HUES6 (cell line): ENCODE measurements at regions not wholly inside any gene's neighbourhood (a gene's known extent, or its start where the extent isn't known, plus 50 kb on each side); places are given as distances from the start of the nearest gene placed in this dataset.
"Not testable (repeated sequence)": the region's sequence is repeated elsewhere in the genome, so short reads cannot be mapped to it uniquely, and the experiment has no call there.

Source experiments
- H3K27ac ChIP-seq: 2 replicates; pipeline ENCODE4 v1.7.0; 2013; ENCODE audit warnings: low read depth, mild to moderate bottlenecking, low read length, inconsistent platforms
- H3K27me3 ChIP-seq: 2 replicates; pipeline ENCODE4 v1.6.1; 2013; ENCODE audit warnings: low read length; ENCODE audit not compliant: control insufficient read depth, insufficient read depth
- H3K36me3 ChIP-seq: 2 replicates; pipeline ENCODE4 v1.6.1; 2013; ENCODE audit warnings: low read length; ENCODE audit not compliant: control insufficient read depth, insufficient read depth
- H3K4me1 ChIP-seq: 2 replicates; pipeline ENCODE4 v1.6.1; 2013; ENCODE audit warnings: low read length; ENCODE audit not compliant: control insufficient read depth, insufficient read depth
- H3K4me3 ChIP-seq: 2 replicates; pipeline ENCODE4 v1.5.1; 2013; ENCODE audit warnings: low read depth, low read length
- H3K9ac ChIP-seq: one replicate; pipeline ENCODE4 v1.6.1; 2013; ENCODE audit warnings: mild to moderate bottlenecking, low read length
- H3K9me3 ChIP-seq: 2 replicates; pipeline ENCODE4 v1.6.1; 2013; ENCODE audit warnings: low read depth, low read length; ENCODE audit not compliant: control insufficient read depth, insufficient read depth

DNA sequence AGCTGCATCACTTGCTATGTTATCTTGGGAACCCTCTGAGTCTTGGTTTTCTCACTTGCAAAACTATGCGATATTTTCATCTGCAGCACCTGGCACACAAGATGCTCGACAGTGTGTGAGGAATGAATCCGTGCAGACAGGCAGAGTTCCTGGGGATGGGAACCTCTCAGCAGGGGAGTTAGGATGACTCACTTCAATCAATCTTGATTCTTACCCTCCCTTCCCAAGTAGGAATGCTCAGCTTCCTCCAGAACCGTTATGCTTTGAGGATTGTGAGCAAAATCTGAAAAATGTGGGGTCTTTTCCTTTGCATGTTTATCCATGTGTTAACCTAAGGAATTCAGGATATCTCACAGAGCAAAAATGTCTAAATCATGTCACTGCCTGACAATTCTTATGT lies 68.9 kb upstream of the HNF1B start:
- Histone ChIP-seq H3K4me3 (no peak overlapping the region), H3K27ac (no peak overlapping the region), H3K9me3 (no peaks in the 10 kb centered on the region), H3K27me3 (no peaks in the 10 kb centered on the region), H3K9ac (no peak overlapping the region), H3K36me3 (no peaks in the 10 kb centered on the region), H3K4me1 (peaks cover 5% of the 10 kb centered on the region; the same call in 1 of the 2 replicates)

DNA sequence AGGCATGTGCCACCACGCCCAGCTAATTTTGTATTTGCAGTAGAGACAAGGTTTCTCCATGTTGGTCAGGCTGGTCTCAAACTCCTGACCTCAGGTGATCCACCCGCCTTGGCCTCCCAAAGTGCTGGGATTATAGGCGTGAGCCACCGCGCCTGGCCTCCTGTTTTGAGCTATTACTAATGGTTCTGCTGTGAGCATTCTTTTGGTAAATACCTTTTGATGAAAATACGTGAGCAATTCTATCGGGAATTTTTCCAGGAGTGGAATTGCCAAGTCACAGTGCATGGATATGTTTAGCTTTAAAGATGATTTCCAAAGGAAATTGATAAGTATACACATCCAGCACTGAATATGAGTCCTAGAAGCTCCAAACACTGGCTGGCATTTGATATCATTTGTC lies 64.0 kb upstream of the HNF1B start:
- H3K9me3 ChIP-seq, H3K36me3 ChIP-seq, H3K27me3 ChIP-seq, H3K27ac ChIP-seq, H3K9ac ChIP-seq, H3K4me3 ChIP-seq, H3K4me1 ChIP-seq: not testable (repeated sequence)

DNA sequence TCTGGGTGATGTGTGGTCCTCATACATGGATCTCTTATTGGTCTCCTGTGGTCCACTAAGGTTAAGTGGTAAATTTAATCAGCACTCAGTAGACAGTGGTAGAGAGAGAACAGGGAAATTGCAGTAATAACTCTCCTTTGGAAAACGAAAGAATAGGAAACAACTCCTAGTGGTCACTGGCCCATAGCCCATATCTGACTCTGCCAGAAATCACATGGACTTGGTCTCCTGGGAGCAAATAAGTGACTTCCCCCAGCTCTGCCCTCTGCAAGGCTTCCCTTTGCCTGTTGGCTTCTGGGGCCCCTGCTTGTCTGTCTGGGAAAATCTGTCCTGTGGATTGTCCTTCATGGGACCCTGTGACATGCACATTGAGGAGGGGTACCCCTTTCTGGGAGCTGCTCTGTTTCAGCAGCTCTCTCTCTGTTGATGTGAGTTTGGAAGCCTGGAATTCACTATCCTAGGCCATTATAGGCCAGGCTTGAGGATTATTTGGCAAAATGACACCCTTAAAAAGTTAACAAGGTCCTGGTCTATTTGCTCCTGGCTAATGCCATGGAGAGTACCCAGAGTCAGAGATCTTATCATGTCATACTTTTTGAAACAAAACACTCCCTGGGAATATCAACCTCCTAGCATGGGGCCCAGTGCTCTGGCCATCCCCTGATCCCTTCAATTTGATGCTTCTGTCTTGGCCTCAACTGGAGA lies 58.0 kb upstream of the HNF1B start:
- no peak overlapping the region for H3K27ac ChIP-seq
- no peak overlapping the region for H3K9ac ChIP-seq
- H3K4me1 ChIP-seq, result no peaks in the 10 kb centered on the region
- H3K27me3 ChIP-seq, result no peaks in the 10 kb centered on the region
- H3K9me3 ChIP-seq, result peaks cover 5% of the 10 kb centered on the region
- H3K36me3 ChIP-seq, result no peaks in the 10 kb centered on the region
- no peak overlapping the region for H3K4me3 ChIP-seq

DNA sequence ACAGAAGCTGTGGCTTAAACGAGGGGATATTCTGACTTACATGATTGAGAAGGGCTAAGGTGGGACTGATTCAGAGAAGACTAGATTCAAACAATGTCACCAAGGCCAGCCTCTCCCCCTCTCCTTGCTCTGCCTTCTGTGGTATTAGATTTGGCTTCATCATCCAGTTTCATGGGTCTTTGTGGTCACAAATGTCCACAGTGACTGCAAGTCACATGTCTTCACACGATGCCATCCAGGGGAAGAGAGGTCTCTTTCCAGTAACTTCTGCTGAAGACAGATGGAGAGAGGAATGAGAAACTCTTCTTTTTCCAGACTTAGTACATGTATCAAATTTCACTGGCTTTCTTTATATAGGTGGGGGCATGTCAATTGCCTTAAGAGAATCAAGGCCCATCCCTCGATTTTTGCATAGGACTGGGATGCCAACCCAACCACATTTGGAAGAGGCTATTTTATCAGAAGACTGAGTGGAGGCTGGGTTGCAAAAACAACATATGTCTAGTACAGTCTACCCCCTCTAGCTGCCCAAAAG lies 57.3 kb upstream of the HNF1B start:
- H3K4me3 ChIP-seq, result no peak overlapping the region
- no peaks in the 10 kb centered on the region for H3K27me3 ChIP-seq
- H3K9me3 ChIP-seq, result peaks cover 9% of the 10 kb centered on the region
- no peak overlapping the region for H3K9ac ChIP-seq
- no peaks in the 10 kb centered on the region for H3K36me3 ChIP-seq
- H3K27ac ChIP-seq, result no peak overlapping the region
- H3K4me1 ChIP-seq, result peaks cover 3% of the 10 kb centered on the region

- Histone ChIP-seq H3K9me3 (peaks cover 9% of the 10 kb centered on the region), H3K4me3 (no peak overlapping the region), H3K27ac (no peak overlapping the region), H3K27me3 (no peaks in the 10 kb centered on the region), H3K36me3 (no peaks in the 10 kb centered on the region), H3K9ac (no peak overlapping the region), H3K4me1 (peaks cover 5% of the 10 kb centered on the region)
Measured at GRCh38 chr17:37801171-37801570, 56.3 kb upstream of the HNF1B start.

DNA sequence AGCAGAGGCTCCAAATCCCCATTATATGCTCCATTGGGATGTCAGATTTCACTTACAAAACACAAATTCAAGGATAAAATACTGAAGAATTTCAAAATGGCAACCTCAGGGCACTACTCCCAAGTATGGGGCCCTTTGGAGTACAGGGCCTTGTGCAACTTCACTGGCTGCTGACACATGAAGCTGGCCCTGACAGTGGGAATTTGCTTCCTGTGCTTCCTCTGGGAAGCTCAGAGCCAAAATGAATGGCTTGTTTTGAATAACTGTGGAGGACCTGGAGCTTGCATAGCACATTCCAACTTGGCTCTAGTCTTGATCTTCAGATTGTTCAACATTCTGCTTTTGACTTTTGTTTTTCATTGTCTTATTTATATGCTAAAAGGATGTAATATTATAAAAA lies 52.3 kb upstream of the HNF1B start:
- peaks cover 5% of the 10 kb centered on the region for H3K4me1 ChIP-seq
- no peak overlapping the region for H3K27ac ChIP-seq
- no peak overlapping the region for H3K9ac ChIP-seq
- no peak overlapping the region for H3K4me3 ChIP-seq
- H3K36me3 ChIP-seq, result no peaks in the 10 kb centered on the region
- H3K9me3 ChIP-seq, result peaks cover 9% of the 10 kb centered on the region
- no peaks in the 10 kb centered on the region for H3K27me3 ChIP-seq

DNA sequence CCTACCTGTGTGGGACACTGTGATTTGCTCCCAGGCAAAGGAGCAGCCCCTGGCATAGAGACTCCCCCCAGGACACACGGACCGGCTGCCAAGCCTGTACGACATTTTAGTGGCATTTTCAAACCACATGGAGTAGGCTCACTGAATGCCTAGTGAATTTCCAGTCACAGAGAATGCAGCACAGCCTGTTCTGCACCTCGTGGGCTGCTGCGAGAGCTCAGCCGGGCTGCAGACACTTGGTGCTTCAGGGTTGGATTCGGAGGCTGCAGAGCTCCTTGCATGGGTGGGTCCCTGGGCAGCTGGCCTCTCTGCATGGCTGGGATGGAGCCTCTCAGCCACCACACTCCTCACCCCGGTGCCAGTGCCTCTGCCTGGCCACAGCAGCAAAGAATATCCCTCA lies 51.2 kb upstream of the HNF1B start:
- no peak overlapping the region for H3K27ac ChIP-seq
- no peaks in the 10 kb centered on the region for H3K27me3 ChIP-seq
- H3K4me3 ChIP-seq, result no peak overlapping the region
- peaks cover 5% of the 10 kb centered on the region for H3K4me1 ChIP-seq
- H3K36me3 ChIP-seq, result no peaks in the 10 kb centered on the region
- no peak overlapping the region for H3K9ac ChIP-seq
- peaks cover 9% of the 10 kb centered on the region for H3K9me3 ChIP-seq
